Adipose tissue (tissue), 3 donors: ENCODE measurements at regions not wholly inside any gene's neighbourhood (a gene's known extent, or its start where the extent isn't known, plus 50 kb on each side); places are given as distances from the start of the nearest gene placed in this dataset.

Experiments
- H3K27ac ChIP-seq: one replicate; pipeline ENCODE4 v1.5.1; 2013; ENCODE audit warnings: low read depth, low read length
- WGBS, 3 donors: extraction: QIAGEN DNeasy Blood & Tissue Kit; methylation state at CpG; one replicate each; pipeline ENCODE4 v1.1.7; 2013; 5-methylcytosine and 5-hydroxymethylcytosine counted together
- donor health status: healthy with polysubstance abuse.
- donor health status: Bipolar disorder and iron deficiency.
- donor health status: healthy.

- 87 to 94% (median 91%) methylated on average over 4 of the region's 4 CpGs for WGBS, 3 donors
- no peak overlapping the region for H3K27ac ChIP-seq
Observed at GRCh38 chr9:87167582-87167981, 220.3 kb upstream of the GAS1 start.

- no peak overlapping the region for H3K27ac ChIP-seq
Observed at GRCh38 chr9:87178302-87178701, 231.0 kb upstream of the GAS1 start.

- no peak overlapping the region for H3K27ac ChIP-seq
- 72 to 88% (median 88%) methylated on average over 7 of the region's 7 CpGs for WGBS, 3 donors
Observed at GRCh38 chr9:87179553-87180340, 232.4 kb upstream of the GAS1 start.

- H3K27ac ChIP-seq, result no peak overlapping the region
- 61 to 71% (median 67%) methylated on average over 5 of the region's 5 CpGs for WGBS, 3 donors
Observed at GRCh38 chr9:87180361-87180760, 233.1 kb upstream of the GAS1 start.

GRCh38 chr9:87180841-87181240 lies 233.5 kb upstream of the GAS1 start:
- 94 to 95% (median 94%) methylated on average over 2 of the region's 2 CpGs for WGBS, 3 donors
- no peak overlapping the region for H3K27ac ChIP-seq

- H3K27ac ChIP-seq, result no peak overlapping the region
- 65 to 82% (median 76%) methylated on average over 1 of the region's 1 CpG for WGBS, 3 donors
Observed at GRCh38 chr9:87181670-87182069, 234.4 kb upstream of the GAS1 start.

- whole genome bisulfite sequencing, 3 donors, result 70 to 85% (median 75%) methylated on average over 6 of the region's 6 CpGs
- H3K27ac ChIP-seq, result no peak overlapping the region
Observed at GRCh38 chr9:87184956-87185642, 237.8 kb upstream of the GAS1 start.

GRCh38 chr9:87187656-87188055 lies 240.3 kb upstream of the GAS1 start:
- 77 to 85% (median 84%) methylated on average over 4 of the region's 4 CpGs for WGBS, 3 donors
- no peak overlapping the region for H3K27ac ChIP-seq

- 81 to 92% (median 90%) methylated on average over 4 of the region's 4 CpGs for WGBS, 3 donors
- H3K27ac ChIP-seq, result no peak overlapping the region
Observed at GRCh38 chr9:87189006-87189405, 241.7 kb upstream of the GAS1 start.

GRCh38 chr9:87193151-87193550 lies 245.8 kb upstream of the GAS1 start:
- H3K27ac ChIP-seq, result no peak overlapping the region
- WGBS, 3 donors, result 83 to 92% (median 89%) methylated on average over 1 of the region's 1 CpG

- H3K27ac ChIP-seq, result no peak overlapping the region
- WGBS, 3 donors, result 58 to 69% (median 65%) methylated on average over 9 of the region's 9 CpGs
Observed at GRCh38 chr9:87193925-87194868, 246.9 kb upstream of the GAS1 start.

GRCh38 chr9:87195306-87195705 lies 248.0 kb upstream of the GAS1 start:
- no peak overlapping the region for H3K27ac ChIP-seq

GRCh38 chr9:87197349-87198130 lies 250.2 kb upstream of the GAS1 start:
- no peak overlapping the region for H3K27ac ChIP-seq
- WGBS, 3 donors, result 81 to 93% (median 90%) methylated on average over 10 of the region's 10 CpGs

- no peak overlapping the region for H3K27ac ChIP-seq
- 68 to 72% (median 69%) methylated on average over 3 of the region's 3 CpGs for WGBS, 3 donors
Observed at GRCh38 chr9:87198716-87199115, 251.4 kb upstream of the GAS1 start.

- H3K27ac ChIP-seq, result no peak overlapping the region
- WGBS, 3 donors, result 72 to 77% (median 73%) methylated on average over 5 of the region's 5 CpGs
Observed at GRCh38 chr9:87199278-87199677, 252.0 kb upstream of the GAS1 start.

- WGBS, 3 donors, result 58 to 92% (median 85%) methylated on average over 4 of the region's 4 CpGs
Observed at GRCh38 chr9:87199782-87200181, 252.5 kb upstream of the GAS1 start.

GRCh38 chr9:87201351-87201751 lies 254.0 kb upstream of the GAS1 start:
- WGBS, 3 donors, result 22 to 37% (median 23%) methylated on average over 4 of the region's 4 CpGs
- no peak overlapping the region for H3K27ac ChIP-seq

More at GRCh38 chr9:87199782-87200181, 252.5 kb upstream of the GAS1 start:
- H3K27ac ChIP-seq, result no peak overlapping the region

- H3K27ac ChIP-seq, result no peak overlapping the region
- WGBS, 3 donors, result 70 to 93% (median 74%) methylated on average over 7 of the region's 7 CpGs
Observed at GRCh38 chr9:87206064-87206661, 258.9 kb upstream of the GAS1 start.
